PC-9 (cell line): ENCODE measurements at regions not wholly inside any gene's neighbourhood (a gene's known extent, or its start where the extent isn't known, plus 50 kb on each side); places are given as distances from the start of the nearest gene placed in this dataset.

ENCODE experiments used
- BruUV-seq: library from RNA; stranded (reverse); fragments of 400-500 nt; replicated peaks from 2 replicates; lab custom pipeline; 2021; lab: Mats Ljungman, UMichigan
- CTCF ChIA-PET: fragments of 300-600 bp; sonication (Branson Sonifier 250); formaldehyde crosslinking; loops from one replicate; lab custom pipeline; 2022; ENCODE audit warnings: antibody characterized with exemption; lab: Charles Lee
- POLR2A ChIA-PET: fragments of 300-600 bp; sonication (Branson Sonifier 250); formaldehyde crosslinking; loops from one replicate; lab custom pipeline; 2022; ENCODE audit warnings: antibody characterized with exemption; ENCODE audit not compliant: unreplicated experiment; lab: Charles Lee
- DNase-seq, 2 experiments: peaks; one replicate each; pipeline versions ENCODE4 v3.0.0 to v3.0.0-alpha.2; 2015 to 2022; ENCODE audit warnings: mixed read lengths in 1 of 2
- H2AFZ ChIP-seq: fragments of 200-600 bp; sonication (generic); 2 replicates; pipeline ENCODE4 v1.8.1; 2017; ENCODE audit warnings: antibody characterized with exemption
- H3F3A ChIP-seq: fragments of 200-600 bp; sonication (generic); 2 replicates; pipeline ENCODE4 v1.8.1; 2017; ENCODE audit warnings: antibody characterized with exemption, mild to moderate bottlenecking, low read depth; ENCODE audit not compliant: insufficient read depth
- H3K27ac ChIP-seq: fragments of 200-600 bp; sonication (generic); 2 replicates; pipeline ENCODE4 v1.6.1; 2016; ENCODE audit warnings: mixed run types
- H3K27me3 ChIP-seq: fragments of 200-600 bp; sonication (generic); 2 replicates; pipeline ENCODE4 v1.6.1; 2016; ENCODE audit warnings: low read depth, mixed run types; ENCODE audit not compliant: insufficient read depth
- H3K36me3 ChIP-seq: fragments of 200-600 bp; sonication (generic); 2 replicates; pipeline ENCODE4 v1.6.1; 2016; ENCODE audit warnings: low read depth, mixed run types
- H3K4me1 ChIP-seq: fragments of 200-600 bp; sonication (generic); replicated peaks from 2 replicates; pipeline ENCODE4 v1.6.1; 2016; ENCODE audit warnings: mixed run types; ENCODE audit not compliant: insufficient read depth
- H3K4me2 ChIP-seq: fragments of 200-600 bp; sonication (generic); 2 replicates; pipeline ENCODE4 v1.6.1; 2017; ENCODE audit warnings: mixed run types
- H3K4me3 ChIP-seq: fragments of 200-600 bp; sonication (generic); 2 replicates; pipeline ENCODE4 v1.6.1; 2016; ENCODE audit warnings: mixed run types
- H3K79me2 ChIP-seq: fragments of 200-600 bp; sonication (generic); 2 replicates; pipeline ENCODE4 v1.6.1; 2017; ENCODE audit warnings: low read depth, mixed run types
- H3K9me2 ChIP-seq: fragments of 200-600 bp; sonication (generic); 2 replicates; pipeline ENCODE4 v1.8.1; 2017; ENCODE audit warnings: mild to moderate bottlenecking; ENCODE audit not compliant: insufficient read depth
- H3K9me3 ChIP-seq: fragments of 200-600 bp; sonication (generic); 2 replicates; pipeline ENCODE4 v1.8.1; 2016; ENCODE audit warnings: low read depth; ENCODE audit not compliant: insufficient read depth
- H4K20me1 ChIP-seq: fragments of 200-600 bp; sonication (generic); 2 replicates; pipeline ENCODE4 v1.8.1; 2017; ENCODE audit not compliant: insufficient read depth
- EZH2 ChIP-seq: fragments of 200-600 bp; sonication (generic); IDR thresholded peaks from 2 replicates; pipeline ENCODE4 v1.8.0; 2017; ENCODE audit warnings: antibody characterized with exemption, low read depth
- intact Hi-C: fragments of 100-400 bp; cut with micrococcal nuclease; formaldehyde crosslinking; loops from one replicate; pipeline ENCODE4 v1.10.0; 2022; ENCODE audit not compliant: unreplicated experiment
- TF ChIP-seq, protein P1 (sequence below): fragments of 200-600 bp; sonication (generic); conservative IDR thresholded peaks from 2 replicates; pipeline ENCODE4 v1.6.1; 2017; ENCODE audit warnings: mixed run types, antibody characterized with exemption, mild to moderate bottlenecking, moderate library complexity

DNA sequence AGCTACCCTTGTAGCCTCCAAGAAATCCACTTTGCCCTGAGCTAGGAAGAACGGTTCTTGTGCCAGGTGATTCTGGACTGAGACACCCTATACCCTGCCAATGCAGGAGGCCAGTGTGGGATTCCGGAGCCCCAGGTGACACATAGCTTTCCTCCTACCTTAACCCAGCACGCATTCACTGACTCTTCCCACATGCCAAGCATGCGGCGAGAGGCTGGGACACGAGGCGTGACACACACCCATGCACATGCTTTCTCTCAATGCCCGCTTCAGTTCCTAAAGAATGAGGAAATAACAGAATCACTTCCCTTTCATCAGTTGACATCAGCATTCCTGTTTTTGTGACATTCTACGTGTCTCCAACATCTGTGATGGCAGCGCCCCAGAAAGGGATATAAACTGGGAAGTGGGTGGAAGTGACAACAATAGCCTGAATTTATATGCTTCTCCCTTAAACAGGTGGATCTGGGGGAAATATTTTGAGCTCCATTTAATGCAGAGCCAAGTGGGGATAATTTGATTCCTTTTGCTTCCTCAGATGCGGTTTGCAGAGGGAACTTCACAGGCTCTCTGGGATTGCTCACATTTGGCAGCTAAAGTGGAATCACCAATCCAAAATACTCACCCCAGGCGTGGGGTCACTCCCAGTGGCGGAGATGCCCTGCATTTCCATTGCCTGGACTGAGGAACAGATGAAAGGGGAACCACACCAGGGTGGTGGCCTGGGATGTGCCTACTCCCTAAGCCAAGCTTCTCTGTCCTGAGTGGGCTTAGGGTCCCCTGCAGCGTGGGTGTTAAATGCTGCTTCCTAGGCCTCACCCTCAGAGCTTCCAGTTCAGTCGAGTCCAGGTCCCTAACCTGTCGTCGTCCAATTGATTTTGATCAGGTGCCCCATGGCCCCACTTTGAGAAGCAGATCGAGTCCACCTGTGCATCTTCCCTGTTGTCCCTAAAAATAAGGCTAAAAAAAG lies 445.1 kb downstream of the SIPA1L2 start:
- CTCF ChIA-PET = no interaction called here
- intact Hi-C loops = no loop called here

GRCh38 chr1:232183802-232184201 lies 446.1 kb downstream of the SIPA1L2 start:
- no peaks in the 10 kb centered on the region for H4K20me1 ChIP-seq
- H3K79me2 ChIP-seq = no peaks in the 10 kb centered on the region
- H3K4me2 ChIP-seq = no peak overlapping the region
- no peaks in the 10 kb centered on the region for H3K36me3 ChIP-seq
- H3K27ac ChIP-seq = no peak overlapping the region
- no peaks in the 10 kb centered on the region for H3K9me2 ChIP-seq
- DNase-seq = no peak
- H3K27me3 ChIP-seq = peaks cover 71% of the 10 kb centered on the region
- intact Hi-C loops = no loop called here
- H3K4me3 ChIP-seq = no peak overlapping the region
- H3K4me1 ChIP-seq = no peaks in the 10 kb centered on the region
- no peak overlapping the region for H2AFZ ChIP-seq
- H3K9me3 ChIP-seq = no peaks in the 10 kb centered on the region
- TF ChIP-seq EZH2 = no peak
- TF ChIP-seq, protein P1, sequence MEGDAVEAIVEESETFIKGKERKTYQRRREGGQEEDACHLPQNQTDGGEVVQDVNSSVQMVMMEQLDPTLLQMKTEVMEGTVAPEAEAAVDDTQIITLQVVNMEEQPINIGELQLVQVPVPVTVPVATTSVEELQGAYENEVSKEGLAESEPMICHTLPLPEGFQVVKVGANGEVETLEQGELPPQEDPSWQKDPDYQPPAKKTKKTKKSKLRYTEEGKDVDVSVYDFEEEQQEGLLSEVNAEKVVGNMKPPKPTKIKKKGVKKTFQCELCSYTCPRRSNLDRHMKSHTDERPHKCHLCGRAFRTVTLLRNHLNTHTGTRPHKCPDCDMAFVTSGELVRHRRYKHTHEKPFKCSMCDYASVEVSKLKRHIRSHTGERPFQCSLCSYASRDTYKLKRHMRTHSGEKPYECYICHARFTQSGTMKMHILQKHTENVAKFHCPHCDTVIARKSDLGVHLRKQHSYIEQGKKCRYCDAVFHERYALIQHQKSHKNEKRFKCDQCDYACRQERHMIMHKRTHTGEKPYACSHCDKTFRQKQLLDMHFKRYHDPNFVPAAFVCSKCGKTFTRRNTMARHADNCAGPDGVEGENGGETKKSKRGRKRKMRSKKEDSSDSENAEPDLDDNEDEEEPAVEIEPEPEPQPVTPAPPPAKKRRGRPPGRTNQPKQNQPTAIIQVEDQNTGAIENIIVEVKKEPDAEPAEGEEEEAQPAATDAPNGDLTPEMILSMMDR = no peak
- no peaks in the 10 kb centered on the region for H3F3A ChIP-seq
- CTCF ChIA-PET = no interaction called here
- POLR2A ChIA-PET = no interaction called here
- no TSS peak for BruUV-seq

More for the DNA sequence above, 445.1 kb downstream of the SIPA1L2 start:
- Histone ChIP-seq H3K36me3 (no peaks in the 10 kb centered on the region), H3K27ac (no peak overlapping the region), H3F3A (no peaks in the 10 kb centered on the region), H3K4me2 (no peak overlapping the region), H3K79me2 (no peaks in the 10 kb centered on the region), H3K4me1 (no peaks in the 10 kb centered on the region), H3K4me3 (no peak overlapping the region), H3K9me3 (no peaks in the 10 kb centered on the region), H2AFZ (no peak overlapping the region), H4K20me1 (no peaks in the 10 kb centered on the region), H3K9me2 (no peaks in the 10 kb centered on the region), H3K27me3 (peaks cover 78% of the 10 kb centered on the region)
- no peak for DNase-seq
- POLR2A ChIA-PET = no interaction called here
- no TSS peak for BruUV-seq
- no peak for TF ChIP-seq EZH2

DNA sequence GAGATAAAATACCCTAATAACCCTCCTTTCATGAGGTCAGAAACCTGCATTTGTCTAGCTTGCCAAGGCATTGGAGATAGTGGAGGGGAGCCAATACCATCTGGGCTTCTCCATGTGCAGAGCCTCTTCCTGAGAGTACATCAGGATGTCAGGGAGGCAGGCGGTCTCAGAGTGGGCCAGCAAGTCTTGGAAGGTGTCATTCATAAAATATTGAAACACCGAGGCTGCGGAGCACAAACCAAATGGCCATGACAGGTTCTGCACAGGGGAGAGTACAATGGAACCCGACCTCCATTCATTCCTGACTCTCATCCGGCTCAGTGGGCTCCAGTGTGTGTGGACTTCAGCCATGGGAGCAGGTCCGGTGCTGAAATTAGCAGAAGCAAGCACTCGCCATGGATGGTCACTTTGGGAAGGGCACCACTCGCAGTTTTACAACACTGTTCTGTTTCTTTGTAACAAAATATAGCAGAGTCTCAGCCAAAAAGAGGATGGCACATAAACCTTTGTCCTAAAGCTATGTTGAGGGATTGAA lies 446.6 kb downstream of the SIPA1L2 start:
- Histone ChIP-seq H3K4me1 (no peaks in the 10 kb centered on the region), H4K20me1 (no peaks in the 10 kb centered on the region), H3F3A (no peaks in the 10 kb centered on the region), H3K36me3 (no peaks in the 10 kb centered on the region), H3K4me2 (no peak overlapping the region), H3K27me3 (peaks cover 69% of the 10 kb centered on the region), H2AFZ (no peak overlapping the region), H3K9me2 (no peaks in the 10 kb centered on the region), H3K27ac (no peak overlapping the region), H3K9me3 (no peaks in the 10 kb centered on the region), H3K4me3 (no peak overlapping the region), H3K79me2 (no peaks in the 10 kb centered on the region)
- TF ChIP-seq, protein P1 = no peak
- TF ChIP-seq EZH2 = no peak
- intact Hi-C loops = no loop called here
- ChIA-PET POLR2A (no interaction called here), CTCF (no interaction called here)
- no peak for DNase-seq
- BruUV-seq = no TSS peak
